ENCODE measurements at regions not wholly inside any gene's neighbourhood (a gene's known extent, or its start where the extent isn't known, plus 50 kb on each side); places are given as distances from the start of the nearest gene placed in this dataset.
A peak's percentile ranks its signal among the peaks of the same experiment; 100 is the strongest.
"Not testable (repeated sequence)": the region's sequence is repeated elsewhere in the genome, so short reads cannot be mapped to it uniquely, and the experiment has no call there.

DNA sequence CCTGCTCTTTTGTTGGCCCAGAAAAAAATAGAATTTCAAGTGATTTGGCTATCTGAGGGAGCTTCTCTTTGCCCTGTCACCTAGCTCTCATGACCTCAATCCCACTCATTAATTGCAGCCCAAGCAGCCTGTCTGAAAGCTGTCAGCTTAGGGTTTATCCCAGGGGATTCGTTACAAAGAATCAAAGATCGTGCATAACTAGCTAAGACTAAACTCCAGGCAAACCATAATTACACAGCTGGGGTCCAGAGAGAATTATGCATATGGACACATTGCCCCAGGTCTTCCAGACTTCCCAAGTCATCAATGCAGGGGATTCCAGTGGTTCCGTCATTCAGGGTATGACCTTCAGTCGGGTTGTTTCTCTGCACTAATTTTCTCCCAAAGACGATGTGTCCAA lies 91.6 kb upstream of the CBLB start:
- Mint-ChIP-seq H3K9me3 (peaks cover 0 to 3% (median 0%) of the 10 kb centered on the region in 3 donors), H3K36me3 (peaks cover 6% of the 10 kb centered on the region), H3K4me1 (peaks cover 1 to 5% (median 1%) of the 10 kb centered on the region in 3 donors), H3K27ac (no peak overlapping the region), H3K4me3 (no peak overlapping the region), H3K27me3 (no peaks in the 10 kb centered on the region)

DNA sequence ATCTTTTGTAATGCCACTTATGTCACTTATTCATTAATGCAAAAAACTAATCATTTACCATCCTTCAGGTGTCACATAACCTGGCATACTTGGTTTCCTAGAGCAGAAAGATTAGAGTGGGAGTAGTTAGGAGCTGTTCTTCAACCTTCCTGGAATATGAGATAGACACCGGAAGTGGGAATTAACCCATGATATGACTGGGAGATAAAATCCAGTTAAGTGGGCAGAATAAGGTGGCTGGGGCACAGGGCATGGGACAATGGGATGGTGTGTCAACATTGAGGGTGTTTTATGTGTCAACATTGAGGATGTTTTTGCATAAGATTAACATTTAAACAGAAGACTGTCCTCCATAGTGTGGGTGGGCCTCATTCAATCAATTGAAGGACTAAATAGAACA lies 94.3 kb upstream of the CBLB start:
- Mint-ChIP-seq H3K9me3 (peaks cover 0 to 3% (median 0%) of the 10 kb centered on the region in 3 donors), H3K36me3 (peaks cover 6% of the 10 kb centered on the region), H3K4me3 (no peak overlapping the region), H3K27ac (no peak overlapping the region), H3K4me1 (peaks cover 0 to 5% (median 0%) of the 10 kb centered on the region in 3 donors), H3K27me3 (no peaks in the 10 kb centered on the region)

DNA sequence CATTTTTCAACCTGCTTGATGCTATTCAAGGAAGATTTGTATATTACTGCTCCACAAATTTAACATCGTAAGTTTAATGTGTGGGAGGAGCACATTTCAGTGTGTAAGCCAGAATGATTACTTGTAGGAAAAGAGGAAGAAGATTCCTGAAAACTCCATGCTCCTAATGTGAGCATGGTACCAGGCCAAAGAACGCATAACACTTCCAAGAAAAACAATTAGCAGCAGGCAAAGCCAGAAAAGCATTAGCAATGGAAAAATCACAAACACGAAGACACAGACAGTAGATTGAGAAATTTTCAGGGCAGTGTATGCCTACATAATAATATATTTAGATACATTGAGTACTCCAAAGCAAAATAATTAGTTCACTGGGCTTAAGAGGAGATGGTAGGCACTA lies 96.6 kb upstream of the CBLB start:
- Mint-ChIP-seq H3K4me1 (no peaks in the 10 kb centered on the region), H3K4me3 (no peak overlapping the region), H3K27me3 (no peaks in the 10 kb centered on the region), H3K36me3 (peaks cover 4% of the 10 kb centered on the region), H3K9me3 (peaks cover 0 to 3% (median 0%) of the 10 kb centered on the region in 3 donors), H3K27ac (no peak overlapping the region)

DNA sequence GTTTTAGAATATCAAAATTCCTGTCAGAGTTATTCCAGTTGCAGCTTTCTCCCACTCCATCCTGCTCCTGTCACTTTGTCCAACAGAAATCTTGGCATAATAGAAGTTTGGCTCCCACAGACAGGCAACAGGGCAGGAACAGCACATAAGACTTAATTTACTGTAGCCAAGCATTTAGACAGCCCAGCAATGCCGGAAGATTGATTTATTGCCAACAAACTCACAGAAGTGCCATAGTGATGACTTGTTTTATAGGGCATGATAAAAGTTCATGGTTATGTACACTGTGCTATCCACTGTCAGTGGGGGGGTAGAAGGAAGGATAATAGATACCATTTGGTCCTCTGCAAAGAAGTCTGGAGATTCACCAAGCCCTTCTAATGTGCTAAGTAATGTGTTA lies 98.3 kb upstream of the CBLB start:
- Mint-ChIP-seq H3K27me3 (no peaks in the 10 kb centered on the region), H3K36me3 (peaks cover 4% of the 10 kb centered on the region), H3K4me3 (no peak overlapping the region), H3K27ac (no peak overlapping the region), H3K9me3 (peaks cover 4 to 15% (median 11%) of the 10 kb centered on the region in 3 donors), H3K4me1 (no peaks in the 10 kb centered on the region)

DNA sequence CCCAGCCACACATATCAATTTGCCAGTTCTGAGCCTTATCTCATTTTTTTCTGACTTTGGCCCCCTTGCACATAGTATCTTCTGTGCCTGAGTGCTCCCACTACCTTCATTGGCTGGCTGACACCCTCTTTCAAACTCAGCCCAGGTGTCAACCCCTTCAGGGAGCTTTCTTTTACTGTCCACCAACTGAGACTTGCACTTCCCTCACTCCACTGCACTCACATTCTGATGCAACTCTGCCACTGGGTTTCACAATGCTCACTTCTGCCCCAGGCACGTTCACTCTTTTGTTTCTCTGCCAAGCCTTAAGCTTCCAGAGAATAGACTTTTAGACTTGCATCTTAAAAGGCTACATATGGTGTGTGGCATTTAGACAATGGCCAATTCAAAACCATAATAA lies 101.5 kb upstream of the CBLB start:
- Mint-ChIP-seq H3K36me3 (peaks cover 2% of the 10 kb centered on the region), H3K27ac (no peak overlapping the region)

DNA sequence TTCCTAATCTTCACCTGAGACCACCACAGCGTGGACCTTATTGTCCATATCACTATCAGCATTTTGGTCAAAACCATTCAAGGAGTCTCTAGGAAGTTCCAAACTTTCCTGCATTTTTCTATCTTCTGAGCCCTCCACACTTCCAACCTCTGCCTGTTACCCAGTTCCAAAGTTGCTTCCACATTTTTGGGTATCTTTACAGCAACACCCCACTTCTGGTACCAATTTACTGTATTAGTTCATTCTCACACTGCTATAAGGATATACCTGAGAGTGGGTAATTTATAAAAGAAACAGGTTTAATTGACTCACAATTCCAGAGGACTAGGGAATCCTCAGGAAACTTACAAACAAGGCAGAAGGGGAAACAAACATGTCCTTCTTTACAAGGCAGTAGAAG lies 103.3 kb upstream of the CBLB start:
- Mint-ChIP-seq H3K9me3 (peaks cover 4 to 19% (median 9%) of the 10 kb centered on the region in 3 donors), H3K4me3 (peak overlapping the region in 1 of 4 donors; percentile 42), H3K4me1 (no peaks in the 10 kb centered on the region), H3K27me3 (no peaks in the 10 kb centered on the region), H3K36me3 (peaks cover 2% of the 10 kb centered on the region), H3K27ac (no peak overlapping the region)

More for the DNA sequence above, 101.5 kb upstream of the CBLB start:
- H3K4me1 Mint-ChIP-seq = no peaks in the 10 kb centered on the region
- H3K27me3 Mint-ChIP-seq = no peaks in the 10 kb centered on the region
- peaks cover 4 to 19% (median 9%) of the 10 kb centered on the region in 3 donors for H3K9me3 Mint-ChIP-seq
- no peak overlapping the region for H3K4me3 Mint-ChIP-seq

DNA sequence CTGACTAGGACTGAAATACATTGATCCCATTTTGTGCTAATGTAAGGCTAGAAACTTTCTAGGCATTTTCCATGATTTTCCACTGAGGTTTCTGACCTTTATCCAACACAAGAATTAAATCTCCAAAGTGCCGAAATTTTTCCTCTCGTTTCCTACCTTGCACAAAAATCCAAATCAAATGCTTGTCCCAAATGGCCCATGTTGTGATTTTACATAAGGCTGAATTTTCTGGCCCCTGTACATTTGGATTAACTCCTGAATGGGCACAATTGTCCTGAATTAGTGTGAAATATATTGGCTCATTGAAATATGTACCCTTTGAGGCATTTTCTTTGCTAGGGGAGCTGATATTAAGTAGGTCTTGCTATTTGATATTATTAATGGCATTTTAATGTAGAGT lies 105.6 kb upstream of the CBLB start:
- H3K4me3 Mint-ChIP-seq = no peak overlapping the region
- H3K36me3 Mint-ChIP-seq = peaks cover 4% of the 10 kb centered on the region
- H3K27me3 Mint-ChIP-seq = no peaks in the 10 kb centered on the region
- peaks cover 4 to 19% (median 9%) of the 10 kb centered on the region in 3 donors for H3K9me3 Mint-ChIP-seq
- H3K4me1 Mint-ChIP-seq = no peaks in the 10 kb centered on the region
- H3K27ac Mint-ChIP-seq = no peak overlapping the region

DNA sequence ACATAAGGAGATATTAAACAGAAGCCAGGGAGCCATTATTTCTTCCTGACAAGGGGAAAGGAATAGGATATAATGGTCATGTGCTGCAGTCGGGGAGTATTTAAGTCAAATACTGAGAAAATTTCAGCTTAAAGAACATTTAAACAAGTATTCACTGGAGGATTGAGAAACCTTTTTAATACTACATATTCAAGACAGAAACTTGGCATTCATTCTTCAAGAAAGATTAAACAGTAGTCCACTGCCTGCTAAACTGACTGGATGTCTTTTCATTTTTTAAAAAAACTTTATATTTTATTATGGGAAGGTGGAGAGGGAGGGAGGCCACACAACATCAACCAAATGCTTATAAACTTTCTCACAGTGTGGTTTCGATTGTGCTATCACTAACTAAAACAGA lies 107.4 kb upstream of the CBLB start:
- no peaks in the 10 kb centered on the region for H3K4me1 Mint-ChIP-seq
- H3K27ac Mint-ChIP-seq = no peak overlapping the region

DNA sequence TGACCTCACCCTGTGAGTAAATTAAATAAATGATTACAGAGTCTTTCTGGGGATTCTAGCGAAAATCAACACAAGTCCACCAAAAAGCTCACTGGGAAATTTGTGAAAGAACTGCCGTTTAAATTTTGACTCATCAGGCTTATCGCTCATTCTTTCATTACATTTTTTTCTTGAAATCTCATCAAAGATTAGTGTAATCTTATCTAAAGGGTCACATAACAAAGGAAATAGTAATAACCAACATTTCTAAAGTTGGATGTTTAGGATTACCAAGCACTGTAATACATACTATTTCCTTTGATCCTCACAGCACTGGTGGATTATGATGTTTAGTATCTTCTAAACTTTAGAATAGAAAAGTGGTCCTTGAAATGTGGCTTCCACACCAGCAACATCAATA lies 111.1 kb upstream of the CBLB start:
- no peaks in the 10 kb centered on the region for H3K27me3 Mint-ChIP-seq
- H3K36me3 Mint-ChIP-seq = peaks cover 2% of the 10 kb centered on the region
- no peak overlapping the region for H3K4me3 Mint-ChIP-seq
- peaks cover 0 to 5% (median 0%) of the 10 kb centered on the region in 3 donors for H3K9me3 Mint-ChIP-seq
- H3K27ac Mint-ChIP-seq = no peak overlapping the region
- H3K4me1 Mint-ChIP-seq = no peaks in the 10 kb centered on the region

More for the DNA sequence above, 107.4 kb upstream of the CBLB start:
- Mint-ChIP-seq H3K27me3 (no peaks in the 10 kb centered on the region), H3K4me3 (no peak overlapping the region), H3K36me3 (peaks cover 3% of the 10 kb centered on the region), H3K9me3 (peaks cover 3 to 13% (median 6%) of the 10 kb centered on the region in 3 donors)

DNA sequence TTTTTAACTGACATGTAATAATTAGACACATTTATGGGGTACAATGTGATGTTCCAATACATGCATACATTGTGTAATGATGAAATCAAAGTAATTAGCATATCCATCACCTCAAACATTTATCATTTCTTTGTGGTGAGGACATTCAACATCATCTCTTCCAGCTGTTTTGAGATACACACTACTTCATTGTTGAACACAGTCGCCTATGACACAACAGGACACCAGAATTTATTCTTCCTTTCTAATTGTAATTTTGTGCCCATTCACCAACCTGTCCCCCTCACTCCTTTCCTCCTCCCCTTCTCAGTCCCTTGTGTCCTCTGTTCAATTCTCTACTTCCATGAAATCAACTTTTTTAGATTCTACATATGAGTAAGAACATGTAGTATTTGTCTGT lies 113.4 kb upstream of the CBLB start:
- Mint-ChIP-seq H3K36me3 (peaks cover 2% of the 10 kb centered on the region), H3K27ac (no peak overlapping the region), H3K9me3 (peaks cover 0 to 5% (median 0%) of the 10 kb centered on the region in 3 donors), H3K4me1 (no peaks in the 10 kb centered on the region), H3K27me3 (no peaks in the 10 kb centered on the region), H3K4me3 (no peak overlapping the region)

DNA sequence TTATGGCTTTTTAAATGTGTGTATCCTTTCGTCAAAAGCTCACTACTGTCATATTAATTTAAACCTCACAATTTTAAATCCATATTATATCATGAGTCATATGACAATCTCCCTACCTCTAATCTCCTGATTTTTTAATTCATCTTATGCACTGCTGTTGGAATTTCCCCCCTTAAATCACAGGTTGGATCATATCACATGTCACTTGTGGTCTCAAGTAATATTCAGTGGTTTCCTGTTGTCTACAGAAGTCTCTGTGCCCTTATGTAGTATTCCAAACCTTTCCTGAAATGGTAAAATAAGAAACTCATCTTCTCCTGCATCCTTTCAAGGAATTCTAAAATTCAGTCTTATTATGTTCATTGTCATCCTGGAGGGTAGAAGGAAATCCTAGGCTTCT lies 116.0 kb upstream of the CBLB start:
- Mint-ChIP-seq H3K4me1 (peaks cover 3 to 17% (median 4%) of the 10 kb centered on the region in 3 donors), H3K9me3 (peaks cover 0 to 5% (median 4%) of the 10 kb centered on the region in 3 donors), H3K4me3 (no peak overlapping the region), H3K36me3 (no peaks in the 10 kb centered on the region), H3K27ac (no peak overlapping the region), H3K27me3 (no peaks in the 10 kb centered on the region)

DNA sequence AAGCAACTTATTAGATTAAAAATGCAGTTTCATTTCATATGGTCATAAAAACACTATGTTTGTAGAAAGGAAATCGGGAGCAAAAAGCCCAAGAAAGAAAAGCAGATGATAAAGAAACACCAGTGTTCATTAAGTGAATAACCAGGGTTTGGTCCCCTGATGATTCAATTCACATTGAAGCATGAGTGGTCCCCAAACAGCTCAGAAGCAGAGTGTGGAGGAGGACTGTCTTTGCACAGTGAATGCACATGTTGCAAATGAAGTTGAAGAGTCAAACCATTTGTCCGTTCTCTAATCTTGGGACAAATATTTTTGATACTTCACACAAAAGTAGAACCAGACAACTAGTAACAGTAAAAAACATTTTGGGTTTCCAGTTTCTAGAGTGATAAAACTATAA lies 117.5 kb upstream of the CBLB start:
- H3K9me3 Mint-ChIP-seq, H3K27ac Mint-ChIP-seq, H3K36me3 Mint-ChIP-seq, H3K27me3 Mint-ChIP-seq: not testable (repeated sequence)
- Mint-ChIP-seq H3K4me1 (peaks cover 3 to 21% (median 4%) of the 10 kb centered on the region in 3 donors), H3K4me3 (peak overlapping the region in 1 of 4 donors; percentile 19)

DNA sequence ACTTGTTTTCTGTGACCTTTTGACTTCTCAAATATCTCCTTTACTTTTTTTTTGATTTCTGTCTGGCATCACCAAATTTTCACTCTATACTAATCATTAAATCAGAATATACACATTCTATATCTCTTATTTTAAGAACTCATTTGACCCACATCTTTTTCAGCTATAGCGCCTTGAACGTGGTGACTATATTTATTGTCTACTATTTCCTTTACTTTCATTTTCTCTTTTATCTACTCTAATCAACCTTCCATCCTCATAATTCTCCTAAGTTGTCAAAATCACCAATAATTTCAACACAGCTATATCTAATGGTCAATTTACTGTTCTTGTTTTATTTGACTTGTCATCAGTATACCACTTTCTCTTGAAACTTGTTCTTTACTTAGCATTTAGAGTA lies 119.0 kb upstream of the CBLB start:
- peaks cover 3 to 21% (median 4%) of the 10 kb centered on the region in 3 donors for H3K4me1 Mint-ChIP-seq
- H3K36me3 Mint-ChIP-seq = peaks cover 2% of the 10 kb centered on the region
- H3K9me3 Mint-ChIP-seq = peaks cover 4 to 15% (median 6%) of the 10 kb centered on the region in 3 donors
- H3K27me3 Mint-ChIP-seq = no peaks in the 10 kb centered on the region
- H3K4me3 Mint-ChIP-seq = peak overlapping the region in 3 of 4 donors; percentile 15 to 73 (median 35)
- peak overlapping the region in 1 of 3 donors; percentile 9 for H3K27ac Mint-ChIP-seq

DNA sequence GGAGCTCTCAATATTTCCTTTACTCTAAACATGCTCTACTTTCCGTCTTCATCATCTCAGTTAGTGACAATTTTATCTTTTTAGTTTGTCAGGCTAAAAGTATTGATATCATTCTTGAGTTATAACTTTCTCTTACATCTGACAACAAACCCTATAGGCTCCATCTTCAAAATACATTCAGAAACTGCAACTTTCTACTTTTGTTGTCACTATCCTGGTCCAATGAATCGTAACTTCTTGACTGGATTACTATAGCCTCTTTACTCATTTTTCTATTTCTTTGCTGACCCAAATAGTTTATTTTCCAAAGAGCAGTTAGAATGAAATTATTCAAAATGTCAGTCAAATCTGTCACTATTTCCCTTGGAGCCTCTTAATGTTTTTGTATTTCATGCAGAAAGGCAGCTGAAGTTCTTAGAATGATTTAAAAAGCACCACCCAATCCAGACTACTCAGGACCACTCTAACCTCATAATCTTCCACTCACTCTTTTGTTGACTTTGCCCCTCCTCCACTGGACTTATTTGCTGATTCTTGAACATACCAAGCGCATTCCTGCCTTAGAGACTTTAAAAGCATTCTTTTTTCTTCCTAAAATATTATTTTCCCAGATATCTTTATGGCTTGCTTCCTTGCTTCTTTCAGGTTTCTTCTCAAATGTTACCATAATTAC lies 119.9 kb upstream of the CBLB start:
- H3K4me3 Mint-ChIP-seq = no peak overlapping the region
- H3K9me3 Mint-ChIP-seq = peaks cover 4 to 16% (median 6%) of the 10 kb centered on the region in 3 donors
- H3K27ac Mint-ChIP-seq = no peak overlapping the region
- no peaks in the 10 kb centered on the region for H3K27me3 Mint-ChIP-seq
- H3K36me3 Mint-ChIP-seq = peaks cover 2% of the 10 kb centered on the region
- peaks cover 3 to 21% (median 4%) of the 10 kb centered on the region in 3 donors for H3K4me1 Mint-ChIP-seq

DNA sequence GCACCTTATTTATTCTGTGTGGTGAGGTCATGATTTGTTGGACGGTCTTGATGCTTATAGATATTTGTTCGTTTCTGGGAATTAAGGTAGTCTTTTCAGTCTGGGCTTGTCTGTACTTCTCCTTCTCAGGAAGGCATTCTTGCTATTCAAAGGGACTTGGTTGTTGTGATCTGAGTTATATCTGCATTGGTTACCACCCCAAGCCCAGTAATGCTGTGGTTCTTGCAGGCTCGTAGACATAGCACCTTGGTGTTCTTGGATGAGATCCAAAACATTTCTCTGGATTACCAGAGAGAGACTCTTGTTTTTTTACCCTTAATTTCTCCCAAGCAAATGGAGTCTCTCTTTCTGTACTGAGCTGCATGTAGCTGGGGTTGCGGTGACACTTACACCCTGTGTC lies 128.0 kb upstream of the CBLB start:
- Mint-ChIP-seq H3K27ac (no peak overlapping the region), H3K27me3 (no peaks in the 10 kb centered on the region), H3K9me3 (peaks cover 2 to 7% (median 2%) of the 10 kb centered on the region in 3 donors), H3K4me3 (no peak overlapping the region), H3K36me3 (no peaks in the 10 kb centered on the region), H3K4me1 (no peaks in the 10 kb centered on the region)

DNA sequence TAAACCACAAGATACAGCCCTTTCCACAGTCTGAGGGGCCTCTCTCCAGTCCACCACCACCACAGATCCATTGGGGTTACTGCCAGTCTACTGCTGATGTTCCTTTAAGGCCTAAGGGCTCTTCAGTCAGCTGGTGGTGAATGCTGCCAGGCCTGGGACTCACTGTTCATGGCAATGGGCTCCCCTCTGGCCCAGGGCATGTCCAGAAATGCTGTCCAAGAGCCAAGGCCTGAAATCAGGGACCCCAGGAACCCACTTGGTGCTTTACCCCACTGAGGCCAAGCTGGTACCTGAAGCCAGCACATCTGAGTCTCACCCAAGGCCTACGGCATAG lies 128.6 kb upstream of the CBLB start:
- Mint-ChIP-seq H3K27ac (no peak overlapping the region), H3K4me1 (no peaks in the 10 kb centered on the region)

More for the DNA sequence above, 128.6 kb upstream of the CBLB start:
- Mint-ChIP-seq H3K27me3 (no peaks in the 10 kb centered on the region), H3K4me3 (no peak overlapping the region), H3K36me3 (no peaks in the 10 kb centered on the region), H3K9me3 (peaks cover 2 to 5% (median 2%) of the 10 kb centered on the region in 3 donors)
